ENCODE measurements at regions not wholly inside any gene's neighbourhood (a gene's known extent, or its start where the extent isn't known, plus 50 kb on each side); places are given as distances from the start of the nearest gene placed in this dataset.

GRCh38 chr16:86997058-86997457, 320.1 kb downstream of the C16orf95 start:
- CTCF ChIA-PET, result interaction anchor here (1.8 kb wide), 1 partner anchor 20 kb away, joined by 7 read pairs; no protein-coding TSS in a partner anchor
- DNase-seq (ENCODE audit: low read depth, low spot score), result no peak
- no peak overlapping the region for H3K4me3 ChIP-seq (ENCODE audit: low read depth, low read length)
- TF ChIP-seq CTCF (IDR thresholded peaks at IDR 0.05; ENCODE audit: insufficient read depth, low read length, missing control alignments), result no peak
- POLR2A ChIA-PET, result no interaction called here

- CTCF ChIA-PET, result no interaction called here
- TF ChIP-seq CTCF (IDR thresholded peaks at IDR 0.05; ENCODE audit: insufficient read depth, low read length, missing control alignments), result no peak
- POLR2A ChIA-PET, result no interaction called here
Measured at GRCh38 chr16:86998196-86999001, 318.8 kb downstream of the C16orf95 start.

GRCh38 chr16:87000001-87000400, 317.2 kb downstream of the C16orf95 start:
- no peak overlapping the region for H3K4me3 ChIP-seq (ENCODE audit: low read depth, low read length)
- POLR2A ChIA-PET, result no interaction called here
- no peak for DNase-seq (ENCODE audit: low read depth, low spot score)
- TF ChIP-seq CTCF (IDR thresholded peaks at IDR 0.05; ENCODE audit: insufficient read depth, low read length, missing control alignments), result no peak
- CTCF ChIA-PET, result interaction anchor here (2.0 kb wide), 1 partner anchor 17 kb away, joined by 7 read pairs; no protein-coding TSS in a partner anchor

More at GRCh38 chr16:86998196-86999001, 318.8 kb downstream of the C16orf95 start:
- DNase-seq (ENCODE audit: low read depth, low spot score), result no peak
- H3K4me3 ChIP-seq (ENCODE audit: low read depth, low read length), result no peak overlapping the region

- TF ChIP-seq CTCF (IDR thresholded peaks at IDR 0.05; ENCODE audit: insufficient read depth, low read length, missing control alignments), result no peak
- DNase-seq (ENCODE audit: low read depth, low spot score), result no peak
- CTCF ChIA-PET, result interaction anchor here (1.1 to 1.2 kb wide), 2 partner anchors 14 to 438 kb away, joined by 3 to 4 read pairs; no protein-coding TSS in a partner anchor
- POLR2A ChIA-PET, result interaction anchor here (0.5 kb wide), 1 partner anchor 126 kb away, joined by 3 read pairs; no protein-coding TSS in a partner anchor
- no peak overlapping the region for H3K4me3 ChIP-seq (ENCODE audit: low read depth, low read length)
Measured at GRCh38 chr16:87002717-87003413, 314.3 kb downstream of the C16orf95 start.

- DNase-seq (ENCODE audit: low read depth, low spot score), result no peak
- no peak for TF ChIP-seq CTCF (IDR thresholded peaks at IDR 0.05; ENCODE audit: insufficient read depth, low read length, missing control alignments)
- no peak overlapping the region for H3K4me3 ChIP-seq (ENCODE audit: low read depth, low read length)
- POLR2A ChIA-PET, result interaction anchor here (0.5 kb wide), 1 partner anchor 126 kb away, joined by 3 read pairs; no protein-coding TSS in a partner anchor
- CTCF ChIA-PET, result interaction anchor here (1.1 to 1.2 kb wide), 2 partner anchors 14 to 439 kb away, joined by 3 to 4 read pairs; no protein-coding TSS in a partner anchor
Measured at GRCh38 chr16:87003414-87003755, 313.8 kb downstream of the C16orf95 start.

GRCh38 chr16:87006021-87006420, 311.2 kb downstream of the C16orf95 start:
- ChIA-PET POLR2A (no interaction called here), CTCF (interaction anchor here (1.2 to 3.1 kb wide), 4 partner anchors 10 to 245 kb away, joined by 3 to 15 read pairs (median 6); no protein-coding TSS in a partner anchor)
- no peak for DNase-seq (ENCODE audit: low read depth, low spot score)
- no peak overlapping the region for H3K4me3 ChIP-seq (ENCODE audit: low read depth, low read length)
- no peak for TF ChIP-seq CTCF (IDR thresholded peaks at IDR 0.05; ENCODE audit: insufficient read depth, low read length, missing control alignments)
